Pons (tissue), 1 donor: ENCODE measurements at regions not wholly inside any gene's neighbourhood (a gene's known extent, or its start where the extent isn't known, plus 50 kb on each side); places are given as distances from the start of the nearest gene placed in this dataset.
"Not testable (repeated sequence)": the region's sequence is repeated elsewhere in the genome, so short reads cannot be mapped to it uniquely, and the experiment has no call there.

Experiments
- DNase-seq: peaks from one replicate; pipeline ENCODE4 v3.0.0-alpha.2; 2016; ENCODE audit warnings: low spot score

GRCh38 chr18:10352671-10353070, 101.8 kb upstream of the APCDD1 start:
- DNase-seq: no peak

GRCh38 chr18:10353791-10354190, 100.6 kb upstream of the APCDD1 start:
- no peak for DNase-seq

GRCh38 chr18:10354241-10354811, 100.1 kb upstream of the APCDD1 start:
- DNase-seq: peak; percentile 86

- DNase-seq: no peak
These were observed 99.5 kb upstream of the APCDD1 start for GRCh38 chr18:10354890-10355289.

DNA sequence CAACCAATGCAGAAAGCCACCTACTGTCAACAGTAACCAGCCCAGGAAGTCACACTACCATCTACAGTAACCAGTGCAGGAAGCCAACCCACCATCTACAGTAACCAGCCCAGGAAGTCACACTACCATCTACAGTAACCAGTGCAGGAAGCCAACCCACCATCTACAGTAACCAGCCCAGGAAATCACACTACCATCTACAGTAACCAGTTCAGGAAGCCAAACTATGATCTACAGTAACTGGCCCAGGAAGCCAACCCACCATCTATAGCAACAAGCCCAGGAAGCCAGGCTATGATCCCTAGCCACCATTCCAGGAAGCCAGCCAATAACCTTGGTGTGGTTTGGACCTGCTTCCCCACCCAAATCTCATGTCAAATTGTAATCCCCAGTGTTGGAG, 97.4 kb upstream of the APCDD1 start:
- not testable (repeated sequence) for DNase-seq

GRCh38 chr18:10361660-10362059, 92.8 kb upstream of the APCDD1 start:
- no peak for DNase-seq

- DNase-seq: no peak
These were observed 89.4 kb upstream of the APCDD1 start for GRCh38 chr18:10365021-10365500.

GRCh38 chr18:10365901-10366300, 88.5 kb upstream of the APCDD1 start:
- no peak for DNase-seq

GRCh38 chr18:10367836-10368235, 86.6 kb upstream of the APCDD1 start:
- DNase-seq: no peak

DNA sequence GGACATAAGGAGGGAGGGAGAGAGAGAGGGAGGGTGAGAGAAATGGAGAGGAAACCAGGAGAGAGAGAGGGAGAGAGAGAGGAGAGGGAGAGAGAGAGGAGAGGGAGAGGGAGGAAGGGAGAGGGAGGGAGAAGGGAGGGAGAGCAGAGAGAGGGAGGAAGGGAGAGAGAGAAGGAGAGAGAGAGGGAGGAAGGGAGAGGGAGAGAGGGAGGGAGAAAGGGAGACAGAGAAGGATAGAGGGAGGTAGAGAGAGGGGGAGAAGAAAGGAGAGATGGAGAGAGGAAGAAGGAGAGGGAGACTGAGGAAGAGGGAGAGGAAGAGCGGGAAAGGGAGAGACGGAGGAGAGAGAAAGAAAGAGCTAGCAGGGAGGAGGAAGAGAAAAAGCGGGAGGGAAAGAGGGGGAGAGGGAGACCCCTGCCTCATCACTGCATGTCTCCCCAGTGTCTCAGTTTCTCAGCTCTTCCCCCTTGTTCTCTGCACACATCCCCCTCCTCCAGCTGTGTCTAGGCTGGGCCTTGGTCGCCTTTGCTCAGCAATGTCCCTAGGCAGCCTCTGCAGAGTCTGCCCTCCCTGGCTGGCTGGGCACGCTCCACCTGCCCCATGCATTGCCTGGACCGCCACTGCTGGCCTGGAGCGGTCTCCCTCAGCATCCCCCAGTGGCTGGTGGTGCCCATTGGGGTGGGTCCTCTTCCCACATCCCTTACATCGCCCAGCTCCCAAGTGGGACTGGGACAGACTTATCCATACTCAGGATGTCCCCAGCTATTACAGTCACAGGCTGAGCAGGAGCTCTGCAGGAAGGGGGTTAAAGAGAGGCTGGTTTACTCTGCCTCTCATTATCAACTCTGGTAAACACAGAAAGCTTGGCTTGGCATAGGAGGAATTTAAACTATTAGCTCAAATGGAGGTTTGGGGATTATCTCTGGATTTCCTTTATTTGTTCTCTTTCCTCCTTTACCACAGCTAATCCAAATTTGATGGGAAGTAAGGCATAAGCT, 85.7 kb upstream of the APCDD1 start:
- DNase-seq: no peak

DNA sequence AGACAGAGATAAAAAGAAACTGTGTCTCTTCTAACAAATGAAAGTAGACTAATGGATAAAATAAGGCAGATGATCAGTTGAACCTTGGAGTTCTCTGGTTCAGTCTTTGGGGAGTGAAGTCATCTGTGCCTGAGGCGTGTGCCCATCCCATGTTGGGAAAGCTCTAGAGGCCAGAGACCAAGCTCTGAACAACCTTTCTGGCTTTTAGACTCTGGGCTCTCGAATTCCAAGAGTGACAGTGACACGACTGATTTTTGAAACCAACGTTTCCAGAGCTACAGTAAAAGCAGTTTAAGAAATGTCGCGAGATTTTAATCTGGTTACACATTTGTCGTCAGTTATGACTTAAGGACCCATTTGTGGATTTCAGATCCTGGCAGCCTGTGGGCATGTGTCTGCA, 83.7 kb upstream of the APCDD1 start:
- DNase-seq: no peak

DNA sequence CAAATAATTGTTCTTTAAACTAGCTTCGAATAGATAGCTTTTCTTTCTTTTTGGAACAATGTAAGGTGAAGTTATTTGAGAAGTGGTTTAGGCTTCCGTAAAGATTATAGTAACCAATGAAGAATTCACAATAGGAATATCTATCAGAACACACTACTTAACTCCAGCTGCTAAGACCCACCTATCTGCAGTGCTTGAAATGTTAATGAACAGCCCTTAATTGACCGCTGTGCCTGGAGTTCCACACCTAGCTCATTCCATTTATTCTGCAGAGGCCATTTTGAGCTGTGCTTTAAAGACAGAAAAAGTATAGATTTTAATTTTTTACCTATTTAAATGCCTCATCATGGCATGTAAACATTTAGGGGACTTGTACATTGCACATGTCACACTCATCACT, 83.3 kb upstream of the APCDD1 start:
- DNase-seq: no peak

GRCh38 chr18:10374195-10374594, 80.2 kb upstream of the APCDD1 start:
- DNase-seq: no peak

DNA sequence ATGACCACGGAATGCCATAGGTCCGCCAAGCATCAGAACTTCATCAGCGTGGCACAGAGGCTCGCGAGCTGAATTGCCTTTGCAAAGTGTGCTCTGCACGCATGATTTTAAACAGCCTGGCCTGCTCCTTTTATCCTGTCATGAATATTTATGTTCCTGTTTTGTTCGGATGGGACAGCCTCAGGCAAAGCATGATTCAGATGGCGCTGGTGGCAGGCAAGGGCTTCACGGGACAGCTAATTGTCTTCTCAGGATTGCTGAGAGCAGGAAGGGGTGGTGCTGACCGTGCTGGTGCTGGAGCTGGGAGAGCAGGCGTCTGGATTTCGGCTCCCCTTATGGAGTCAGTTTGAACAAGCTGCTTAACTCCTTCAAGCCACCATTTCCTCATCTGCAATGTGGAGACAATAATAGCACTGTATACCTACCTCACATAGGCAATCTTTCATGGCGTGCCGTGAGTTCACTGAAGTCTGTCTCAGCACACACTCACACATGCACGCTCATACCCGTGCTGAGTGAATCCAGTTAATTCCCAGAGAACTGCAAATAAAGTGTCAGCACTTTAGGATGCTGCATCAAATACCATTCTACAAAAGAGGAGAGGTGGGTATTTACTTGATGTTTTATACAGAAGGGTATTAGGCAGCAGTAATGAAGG, 79.7 kb upstream of the APCDD1 start:
- DNase-seq: no peak

DNA sequence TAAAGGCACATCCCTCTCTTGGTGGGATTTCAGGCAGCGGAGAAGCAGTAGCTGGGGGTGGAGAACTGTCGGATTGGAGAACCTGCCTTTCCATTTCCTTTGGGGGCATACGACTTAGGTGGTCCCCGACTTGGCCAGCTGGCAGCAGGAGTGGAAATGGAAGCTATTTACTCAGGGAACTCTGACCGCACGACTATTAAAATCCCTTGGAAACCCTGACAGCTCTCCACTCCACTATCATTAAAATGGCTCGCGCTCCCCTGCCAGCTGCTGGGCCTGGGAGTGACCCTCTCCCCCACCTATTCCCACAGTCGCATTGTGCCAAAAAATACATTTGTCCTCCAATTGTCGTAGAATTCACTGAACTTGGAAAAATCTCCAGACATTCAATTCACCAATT, 77.7 kb upstream of the APCDD1 start:
- no peak for DNase-seq

- no peak for DNase-seq
These were observed 76.5 kb upstream of the APCDD1 start for GRCh38 chr18:10377956-10378355.

- DNase-seq: peak; percentile 31
These were observed 75.6 kb upstream of the APCDD1 start for GRCh38 chr18:10378688-10379420.

DNA sequence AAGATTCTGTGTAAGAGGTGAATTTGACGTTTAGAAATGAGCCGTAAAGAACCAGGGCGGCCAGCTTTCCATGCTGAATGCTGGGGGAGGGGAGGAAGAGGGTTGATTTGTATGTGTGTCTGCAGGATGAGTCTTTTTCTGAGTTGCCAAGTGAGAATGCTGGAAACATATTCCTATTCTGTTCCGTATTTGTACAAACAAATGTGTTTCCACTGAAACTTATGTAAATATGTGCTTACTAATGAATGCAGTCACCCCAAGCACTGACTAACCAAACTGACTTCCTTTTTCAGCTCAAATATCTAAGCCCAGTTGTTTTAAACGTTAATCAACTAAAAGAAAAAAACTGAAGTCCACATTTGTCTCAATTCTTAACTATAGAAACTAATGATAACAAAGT, 74.9 kb upstream of the APCDD1 start:
- no peak for DNase-seq

DNA sequence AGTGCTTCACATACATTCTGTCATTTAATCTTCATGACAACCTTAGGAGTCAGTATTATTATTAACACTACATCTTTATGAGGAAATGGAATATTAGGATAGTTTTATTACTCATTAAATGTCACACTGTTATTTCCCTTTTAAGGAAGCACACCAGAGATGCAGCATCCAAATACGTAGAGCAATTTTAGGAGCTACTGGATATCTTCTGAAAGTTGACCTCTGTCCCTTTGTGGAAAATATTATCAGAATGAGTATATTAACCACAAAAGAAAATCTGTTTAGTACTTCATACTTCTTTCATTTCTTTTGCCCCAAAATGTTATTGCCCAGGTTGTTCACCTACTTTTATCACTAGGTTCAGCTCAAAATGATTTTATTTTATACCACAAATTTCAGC, 72.9 kb upstream of the APCDD1 start:
- DNase-seq: no peak

DNA sequence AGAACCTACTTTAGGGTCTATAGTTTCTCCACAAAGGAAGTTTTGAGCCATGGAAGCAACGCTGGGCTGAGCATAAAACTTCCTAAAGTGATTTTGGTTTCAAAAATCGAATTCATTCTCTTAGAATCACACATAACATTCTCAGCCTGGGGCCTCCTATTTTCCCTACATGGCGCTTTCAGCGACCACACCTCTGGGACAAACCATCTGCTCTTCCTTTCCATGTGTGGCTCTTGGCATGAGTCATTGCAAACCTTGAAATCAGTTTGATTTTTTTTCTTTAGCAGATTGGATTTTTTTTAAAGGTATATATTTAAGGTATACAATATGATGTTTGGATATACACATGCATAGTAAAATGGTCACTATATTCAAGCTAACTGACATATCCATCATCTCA, 72.5 kb upstream of the APCDD1 start:
- DNase-seq: no peak

- no peak for DNase-seq
These were observed 68.4 kb upstream of the APCDD1 start for GRCh38 chr18:10386049-10386448.

DNA sequence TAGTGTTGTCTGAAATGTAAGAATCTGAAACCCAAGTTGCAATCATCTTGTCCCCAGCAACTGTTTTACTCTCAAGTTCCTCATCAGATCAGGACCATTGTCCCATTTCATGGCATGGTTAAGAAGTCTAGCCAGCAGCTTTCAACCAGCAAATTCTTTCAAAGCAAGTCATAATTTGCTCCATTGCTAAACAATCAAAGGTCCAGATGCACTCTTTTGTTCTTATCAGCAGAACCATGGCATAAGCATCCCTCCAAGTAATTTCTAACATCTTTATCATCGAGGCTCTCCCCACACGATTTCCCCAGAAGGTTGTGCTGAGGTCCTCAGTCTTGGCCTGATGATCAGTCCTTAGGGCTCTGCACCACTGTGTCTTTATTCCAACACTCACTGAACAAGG, 67.5 kb upstream of the APCDD1 start:
- no peak for DNase-seq
